ENCODE measurements at regions not wholly inside any gene's neighbourhood (a gene's known extent, or its start where the extent isn't known, plus 50 kb on each side); places are given as distances from the start of the nearest gene placed in this dataset.

- no peaks in the 10 kb centered on the region for H3K36me3 ChIP-seq (replicated peaks; ENCODE audit: insufficient read depth, low read length)
- H3K4me2 ChIP-seq (ENCODE audit: low read depth, low read length), result no peak overlapping the region
- H3K4me1 ChIP-seq (ENCODE audit: low read length), result no peaks in the 10 kb centered on the region
- DNase-seq, result no peak
- no peaks in the 10 kb centered on the region for H3K9me2 ChIP-seq (replicated peaks; ENCODE audit: insufficient read depth, low read length)
- H3K9ac ChIP-seq (ENCODE audit: low read length), result no peak overlapping the region
- no peaks in the 10 kb centered on the region for H4K20me1 ChIP-seq (ENCODE audit: insufficient read depth, low read length)
- no peaks in the 10 kb centered on the region for H3K27me3 ChIP-seq (replicated peaks; ENCODE audit: insufficient read depth, low read length)
- no peaks in the 10 kb centered on the region for H3K9me3 ChIP-seq (replicated peaks; ENCODE audit: insufficient read depth, low read length)
- H3K79me2 ChIP-seq (ENCODE audit: low read length), result no peaks in the 10 kb centered on the region
- no peak overlapping the region for H3K27ac ChIP-seq (ENCODE audit: low read length)
- no peaks in the 10 kb centered on the region for H3F3A ChIP-seq (ENCODE audit: insufficient read depth, low read length)
- no peak overlapping the region for H3K4me3 ChIP-seq (ENCODE audit: low read length)
- TF ChIP-seq EZH2 (optimal IDR thresholded peaks at IDR 0.05; ENCODE audit: low read depth, low read length) (no peak), CTCF (IDR thresholded peaks at IDR 0.05; ENCODE audit: low read length) (no peak), EZH2phosphoT487 (IDR thresholded peaks at IDR 0.05; ENCODE audit: low read length) (no peak)
- no peak overlapping the region for H2AFZ ChIP-seq (ENCODE audit: low read length)
Measured at GRCh38 chr10:106320078-106320477, 844.4 kb downstream of the SORCS1 start.

DNA sequence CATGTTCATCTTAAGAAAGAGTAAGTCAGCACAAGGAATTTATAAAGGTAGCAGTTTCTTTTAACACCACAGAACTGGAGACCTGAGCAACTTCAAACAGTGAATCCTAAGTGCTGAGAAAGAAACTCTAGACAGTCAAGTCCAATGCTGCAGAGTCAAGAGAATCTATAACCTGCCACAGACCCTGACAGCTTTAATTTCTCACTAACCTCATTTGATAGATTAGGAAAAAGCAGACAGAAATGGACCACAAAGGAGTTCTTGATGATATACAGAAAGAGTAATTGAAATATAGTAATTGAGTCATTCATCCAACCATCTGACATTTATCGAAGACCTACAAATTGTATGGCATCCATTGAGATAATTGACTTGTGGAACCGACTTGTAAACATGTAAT lies 847.0 kb downstream of the SORCS1 start:
- Histone ChIP-seq H3K9me2 (replicated peaks; ENCODE audit: insufficient read depth, low read length) (no peaks in the 10 kb centered on the region), H3K27me3 (replicated peaks; ENCODE audit: insufficient read depth, low read length) (no peaks in the 10 kb centered on the region), H3K79me2 (ENCODE audit: low read length) (no peaks in the 10 kb centered on the region), H3K4me2 (ENCODE audit: low read depth, low read length) (no peak overlapping the region), H3K4me3 (ENCODE audit: low read length) (no peak overlapping the region), H3K9ac (ENCODE audit: low read length) (no peak overlapping the region), H3K9me3 (replicated peaks; ENCODE audit: insufficient read depth, low read length) (no peaks in the 10 kb centered on the region), H2AFZ (ENCODE audit: low read length) (no peak overlapping the region), H3K4me1 (ENCODE audit: low read length) (no peaks in the 10 kb centered on the region), H3F3A (ENCODE audit: insufficient read depth, low read length) (no peaks in the 10 kb centered on the region), H4K20me1 (ENCODE audit: insufficient read depth, low read length) (no peaks in the 10 kb centered on the region), H3K36me3 (replicated peaks; ENCODE audit: insufficient read depth, low read length) (no peaks in the 10 kb centered on the region), H3K27ac (ENCODE audit: low read length) (no peak overlapping the region)
- TF ChIP-seq EZH2 (optimal IDR thresholded peaks at IDR 0.05; ENCODE audit: low read depth, low read length), result no peak
- no peak for TF ChIP-seq EZH2phosphoT487 (IDR thresholded peaks at IDR 0.05; ENCODE audit: low read length)
- no peak for TF ChIP-seq CTCF (IDR thresholded peaks at IDR 0.05; ENCODE audit: low read length)
- DNase-seq, result no peak

- no peaks in the 10 kb centered on the region for H3K4me1 ChIP-seq (ENCODE audit: low read length)
- H4K20me1 ChIP-seq (ENCODE audit: insufficient read depth, low read length), result no peaks in the 10 kb centered on the region
- H3K9me2 ChIP-seq (replicated peaks; ENCODE audit: insufficient read depth, low read length), result no peaks in the 10 kb centered on the region
- no peak overlapping the region for H3K9ac ChIP-seq (ENCODE audit: low read length)
- no peaks in the 10 kb centered on the region for H3K9me3 ChIP-seq (replicated peaks; ENCODE audit: insufficient read depth, low read length)
- no peaks in the 10 kb centered on the region for H3F3A ChIP-seq (ENCODE audit: insufficient read depth, low read length)
- no peaks in the 10 kb centered on the region for H3K27me3 ChIP-seq (replicated peaks; ENCODE audit: insufficient read depth, low read length)
- no peak for TF ChIP-seq EZH2 (optimal IDR thresholded peaks at IDR 0.05; ENCODE audit: low read depth, low read length)
- no peak for TF ChIP-seq CTCF (IDR thresholded peaks at IDR 0.05; ENCODE audit: low read length)
- no peak for TF ChIP-seq EZH2phosphoT487 (IDR thresholded peaks at IDR 0.05; ENCODE audit: low read length)
- H2AFZ ChIP-seq (ENCODE audit: low read length), result no peak overlapping the region
- no peak overlapping the region for H3K4me3 ChIP-seq (ENCODE audit: low read length)
- no peaks in the 10 kb centered on the region for H3K36me3 ChIP-seq (replicated peaks; ENCODE audit: insufficient read depth, low read length)
- no peak for DNase-seq
- no peaks in the 10 kb centered on the region for H3K79me2 ChIP-seq (ENCODE audit: low read length)
- no peak overlapping the region for H3K4me2 ChIP-seq (ENCODE audit: low read depth, low read length)
- H3K27ac ChIP-seq (ENCODE audit: low read length), result no peak overlapping the region
Measured at GRCh38 chr10:106313041-106313440, 851.5 kb downstream of the SORCS1 start.

Data from MM.1S (cell line).